KMS-11 (cell line): ENCODE measurements at regions not wholly inside any gene's neighbourhood (a gene's known extent, or its start where the extent isn't known, plus 50 kb on each side); places are given as distances from the start of the nearest gene placed in this dataset.

ENCODE experiments used
- H2AFZ ChIP-seq: fragments of 200-600 bp; sonication (generic); 2 replicates; pipeline ENCODE4 v1.6.1; 2016; ENCODE audit warnings: antibody characterized with exemption, mixed run types, low read depth
- H3K27ac ChIP-seq: fragments of 200-600 bp; sonication (generic); 2 replicates; pipeline ENCODE4 v1.6.1; 2016; ENCODE audit warnings: mild to moderate bottlenecking, mixed run types
- H3K27me3 ChIP-seq: fragments of 200-600 bp; sonication (generic); 2 replicates; pipeline ENCODE4 v1.6.1; 2017; ENCODE audit warnings: mild to moderate bottlenecking, low read depth, mixed run types, moderate library complexity; ENCODE audit not compliant: insufficient read depth
- H3K36me3 ChIP-seq: fragments of 200-600 bp; sonication (generic); 2 replicates; pipeline ENCODE4 v1.6.1; 2017; ENCODE audit warnings: mild to moderate bottlenecking, mixed run types; ENCODE audit not compliant: insufficient read depth
- H3K4me1 ChIP-seq: fragments of 200-600 bp; sonication (generic); 2 replicates; pipeline ENCODE4 v1.6.1; 2016; ENCODE audit warnings: mild to moderate bottlenecking, low read depth, mixed run types; ENCODE audit not compliant: poor library complexity, severe bottlenecking
- H3K4me2 ChIP-seq: fragments of 200-600 bp; sonication (generic); 2 replicates; pipeline ENCODE4 v1.7.0; 2016; ENCODE audit warnings: mild to moderate bottlenecking, mixed run types
- H3K4me3 ChIP-seq: fragments of 200-600 bp; sonication (generic); IDR thresholded peaks from 2 replicates; pipeline ENCODE4 v1.6.1; 2017; ENCODE audit warnings: low read depth, low read length, mixed read lengths; ENCODE audit not compliant: insufficient read depth
- H3K79me2 ChIP-seq: fragments of 200-600 bp; sonication (generic); 2 replicates; pipeline ENCODE4 v1.6.1; 2016; ENCODE audit warnings: low read depth, mixed run types; ENCODE audit not compliant: insufficient read depth
- H3K9ac ChIP-seq: fragments of 200-600 bp; sonication (generic); 2 replicates; pipeline ENCODE4 v1.6.1; 2016; ENCODE audit warnings: mild to moderate bottlenecking, mixed run types
- H4K20me1 ChIP-seq: fragments of 200-600 bp; sonication (generic); 2 replicates; pipeline ENCODE4 v1.6.1; 2016; ENCODE audit warnings: mild to moderate bottlenecking, mixed run types; ENCODE audit not compliant: insufficient read depth
- TF ChIP-seq, protein P1 (sequence below): fragments of 200-600 bp; sonication (generic); conservative IDR thresholded peaks from 2 replicates; pipeline ENCODE4 v1.6.1; 2017; ENCODE audit warnings: low read depth, mild to moderate bottlenecking, antibody characterized with exemption, low read length, moderate library complexity, mixed read lengths

DNA sequence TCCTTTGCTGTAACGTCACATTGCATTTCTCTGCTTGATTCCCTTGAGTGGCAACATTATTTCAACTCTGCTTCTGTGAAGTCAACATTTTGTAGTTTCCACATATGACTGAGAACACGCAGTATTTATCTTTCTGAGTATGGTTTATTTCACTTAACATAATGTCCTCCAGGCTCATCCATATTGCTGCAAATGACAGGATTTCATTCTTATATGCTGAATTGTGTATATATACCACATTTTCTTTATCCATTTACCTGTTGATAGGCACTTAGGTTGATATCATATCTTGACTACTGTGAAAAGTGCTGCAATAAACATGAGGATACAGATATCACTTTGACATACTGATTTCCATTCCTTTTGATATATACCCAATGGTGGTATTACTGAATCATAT lies 878.5 kb downstream of the PLOD2 start:
- no peak overlapping the region for H3K27ac ChIP-seq
- H4K20me1 ChIP-seq, result no peaks in the 10 kb centered on the region
- no peak overlapping the region for H3K9ac ChIP-seq
- no peak overlapping the region for H3K4me3 ChIP-seq
- no peaks in the 10 kb centered on the region for H3K36me3 ChIP-seq
- no peaks in the 10 kb centered on the region for H3K79me2 ChIP-seq
- H3K4me1 ChIP-seq, result no peaks in the 10 kb centered on the region
- TF ChIP-seq, protein P1, sequence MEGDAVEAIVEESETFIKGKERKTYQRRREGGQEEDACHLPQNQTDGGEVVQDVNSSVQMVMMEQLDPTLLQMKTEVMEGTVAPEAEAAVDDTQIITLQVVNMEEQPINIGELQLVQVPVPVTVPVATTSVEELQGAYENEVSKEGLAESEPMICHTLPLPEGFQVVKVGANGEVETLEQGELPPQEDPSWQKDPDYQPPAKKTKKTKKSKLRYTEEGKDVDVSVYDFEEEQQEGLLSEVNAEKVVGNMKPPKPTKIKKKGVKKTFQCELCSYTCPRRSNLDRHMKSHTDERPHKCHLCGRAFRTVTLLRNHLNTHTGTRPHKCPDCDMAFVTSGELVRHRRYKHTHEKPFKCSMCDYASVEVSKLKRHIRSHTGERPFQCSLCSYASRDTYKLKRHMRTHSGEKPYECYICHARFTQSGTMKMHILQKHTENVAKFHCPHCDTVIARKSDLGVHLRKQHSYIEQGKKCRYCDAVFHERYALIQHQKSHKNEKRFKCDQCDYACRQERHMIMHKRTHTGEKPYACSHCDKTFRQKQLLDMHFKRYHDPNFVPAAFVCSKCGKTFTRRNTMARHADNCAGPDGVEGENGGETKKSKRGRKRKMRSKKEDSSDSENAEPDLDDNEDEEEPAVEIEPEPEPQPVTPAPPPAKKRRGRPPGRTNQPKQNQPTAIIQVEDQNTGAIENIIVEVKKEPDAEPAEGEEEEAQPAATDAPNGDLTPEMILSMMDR, result no peak
- no peaks in the 10 kb centered on the region for H3K27me3 ChIP-seq
- H3K4me2 ChIP-seq, result no peak overlapping the region
- no peak overlapping the region for H2AFZ ChIP-seq

DNA sequence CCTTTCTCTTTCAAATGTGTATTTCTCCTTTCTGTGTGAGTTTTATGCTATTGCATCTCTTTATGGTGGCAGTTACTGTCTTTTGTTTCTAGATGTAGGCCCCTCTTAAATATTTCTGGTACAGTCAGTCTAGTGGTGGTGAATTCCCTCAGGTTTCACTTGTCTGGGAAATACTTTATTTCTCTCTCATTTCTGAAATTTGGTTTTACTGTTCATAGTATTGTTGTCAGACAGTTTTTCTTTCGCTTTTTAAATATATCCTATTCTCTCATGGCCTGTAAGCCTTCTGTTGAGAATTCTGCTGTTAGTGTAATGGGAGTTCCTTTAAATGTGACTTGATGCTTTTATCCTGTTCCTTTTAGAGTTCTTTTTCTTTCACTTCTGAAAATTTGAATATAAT lies 874.0 kb downstream of the PLOD2 start:
- Histone ChIP-seq H4K20me1 (no peaks in the 10 kb centered on the region), H3K4me2 (no peak overlapping the region), H3K4me3 (no peak overlapping the region), H3K27me3 (no peaks in the 10 kb centered on the region), H3K36me3 (no peaks in the 10 kb centered on the region), H3K4me1 (no peaks in the 10 kb centered on the region), H3K9ac (no peak overlapping the region), H3K27ac (no peak overlapping the region), H3K79me2 (no peaks in the 10 kb centered on the region), H2AFZ (no peak overlapping the region)
- TF ChIP-seq, protein P1, result no peak

DNA sequence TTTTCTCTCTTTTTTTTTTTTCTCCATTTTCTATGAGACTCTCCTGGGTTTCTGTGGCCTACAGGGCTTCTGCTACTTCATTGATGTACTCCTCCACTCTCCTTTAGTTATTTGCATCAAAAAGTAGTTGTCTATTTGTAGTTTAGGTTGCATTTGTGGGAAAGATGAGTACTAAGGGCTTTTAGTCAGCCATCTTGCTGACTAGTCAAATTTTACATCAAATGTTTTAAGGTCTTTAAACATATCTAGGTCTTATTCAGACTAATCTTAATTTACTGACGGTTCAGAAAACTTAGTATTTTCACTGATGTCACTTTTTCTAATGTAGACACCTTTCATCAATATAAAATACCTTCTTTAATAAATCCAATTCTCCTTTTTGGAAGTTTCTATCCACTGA lies 871.0 kb downstream of the PLOD2 start:
- H3K4me3 ChIP-seq, result no peak overlapping the region
- no peak overlapping the region for H3K9ac ChIP-seq
- H3K4me2 ChIP-seq, result no peak overlapping the region
- TF ChIP-seq, protein P1, result no peak
- H3K27ac ChIP-seq, result no peak overlapping the region
- no peaks in the 10 kb centered on the region for H3K79me2 ChIP-seq
- no peak overlapping the region for H2AFZ ChIP-seq
- no peaks in the 10 kb centered on the region for H4K20me1 ChIP-seq
- H3K27me3 ChIP-seq, result no peaks in the 10 kb centered on the region
- H3K36me3 ChIP-seq, result no peaks in the 10 kb centered on the region
- no peaks in the 10 kb centered on the region for H3K4me1 ChIP-seq

DNA sequence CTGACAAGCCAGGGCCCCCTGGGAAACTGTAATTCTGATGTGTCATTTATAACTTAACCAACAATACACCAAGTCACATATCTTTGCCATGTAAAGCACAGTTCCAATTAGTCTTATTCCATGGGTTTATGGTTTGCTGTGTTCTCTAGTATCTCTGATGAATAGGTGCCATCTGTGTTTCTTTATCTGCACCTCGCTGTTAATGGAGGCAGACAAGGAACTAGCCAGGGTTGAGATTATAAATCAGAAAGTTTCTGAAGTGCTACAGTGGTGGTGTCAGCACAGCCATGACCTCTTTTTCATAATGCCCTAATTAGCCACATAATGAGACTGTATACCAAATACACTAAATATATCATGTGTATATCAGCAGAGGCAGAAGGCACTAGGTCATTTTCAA lies 866.4 kb downstream of the PLOD2 start:
- TF ChIP-seq, protein P1, result no peak
- no peak overlapping the region for H3K4me2 ChIP-seq
- no peak overlapping the region for H3K4me3 ChIP-seq
- H3K79me2 ChIP-seq, result no peaks in the 10 kb centered on the region
- no peak overlapping the region for H3K9ac ChIP-seq
- H2AFZ ChIP-seq, result no peak overlapping the region
- H3K27me3 ChIP-seq, result no peaks in the 10 kb centered on the region
- H3K4me1 ChIP-seq, result no peaks in the 10 kb centered on the region
- H3K36me3 ChIP-seq, result no peaks in the 10 kb centered on the region
- H4K20me1 ChIP-seq, result no peaks in the 10 kb centered on the region
- H3K27ac ChIP-seq, result no peak overlapping the region

DNA sequence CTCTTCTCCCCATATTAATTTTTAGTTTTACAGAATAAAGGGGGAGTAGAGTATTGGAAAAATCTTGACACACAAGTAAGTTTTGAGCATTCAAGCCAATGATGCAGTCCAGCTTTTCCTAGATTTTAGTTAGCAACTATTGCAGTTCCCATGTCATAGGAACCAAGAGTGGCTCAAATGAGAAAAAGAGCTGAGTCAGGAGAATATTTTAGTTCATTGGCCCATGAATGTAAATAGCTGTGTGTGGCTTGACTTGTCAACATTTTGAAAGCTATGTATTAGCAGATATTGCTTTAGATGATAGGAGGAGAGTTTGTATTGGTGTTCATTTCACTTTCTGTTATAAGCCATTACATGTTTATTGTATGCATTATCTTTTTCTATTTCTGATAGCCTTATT lies 853.7 kb downstream of the PLOD2 start:
- Histone ChIP-seq H3K4me3 (no peak overlapping the region), H3K9ac (no peak overlapping the region), H4K20me1 (no peaks in the 10 kb centered on the region), H3K4me2 (no peak overlapping the region), H2AFZ (no peak overlapping the region), H3K4me1 (no peaks in the 10 kb centered on the region), H3K36me3 (no peaks in the 10 kb centered on the region), H3K27me3 (no peaks in the 10 kb centered on the region), H3K79me2 (no peaks in the 10 kb centered on the region), H3K27ac (no peak overlapping the region)
- TF ChIP-seq, protein P1, result no peak
